GOT3 (cell line): ENCODE measurements at regions not wholly inside any gene's neighbourhood (a gene's known extent, or its start where the extent isn't known, plus 50 kb on each side); places are given as distances from the start of the nearest gene placed in this dataset.

Experiments used
- DNase-seq: peaks from one replicate; lab custom pipeline; 2025; ENCODE audit warnings: mixed read lengths; lab: John Stamatoyannopoulos, UW

DNA sequence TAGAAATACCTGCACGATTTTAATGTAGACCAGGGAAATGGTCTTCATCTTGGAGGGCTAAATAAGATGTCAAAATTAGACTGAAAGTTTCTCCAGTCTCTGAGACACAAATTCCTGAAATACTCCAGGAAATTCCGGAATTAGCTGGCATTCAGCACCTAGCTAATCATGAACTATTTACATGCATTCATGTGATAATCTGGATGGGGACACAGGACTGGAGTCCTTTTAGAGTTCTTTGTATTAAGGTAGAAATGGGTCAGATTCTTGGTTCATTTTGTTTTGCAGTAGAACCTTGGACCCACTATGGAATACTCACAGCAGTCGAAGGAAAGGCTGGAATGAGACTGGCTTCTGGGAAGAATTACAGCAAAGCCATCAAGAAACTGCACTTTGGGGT is 65.3 kb upstream of the MDFIC start:
- no peak for DNase-seq

DNA sequence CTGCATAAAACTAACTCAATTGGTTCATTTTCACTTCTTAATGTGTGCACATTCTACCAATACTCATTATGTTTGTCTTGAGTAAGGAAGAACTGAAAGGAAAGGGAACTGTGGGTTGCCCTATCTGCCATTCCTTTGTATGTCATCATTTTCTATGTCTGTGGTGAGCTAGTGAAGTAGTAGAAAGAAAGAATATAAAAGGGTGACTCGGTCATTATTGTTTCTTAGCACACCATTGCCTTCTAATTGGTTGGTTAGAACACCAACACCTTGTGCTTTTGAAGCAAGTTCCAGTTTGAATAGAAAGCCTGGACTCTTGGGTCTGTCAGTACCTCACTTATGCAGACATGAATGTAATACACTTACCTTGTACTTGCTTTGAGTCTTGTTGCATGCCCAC is 64.3 kb upstream of the MDFIC start:
- DNase-seq = no peak

- DNase-seq = no peak
Measured at GRCh38 chr7:114859477-114859876, 62.4 kb upstream of the MDFIC start.

DNA sequence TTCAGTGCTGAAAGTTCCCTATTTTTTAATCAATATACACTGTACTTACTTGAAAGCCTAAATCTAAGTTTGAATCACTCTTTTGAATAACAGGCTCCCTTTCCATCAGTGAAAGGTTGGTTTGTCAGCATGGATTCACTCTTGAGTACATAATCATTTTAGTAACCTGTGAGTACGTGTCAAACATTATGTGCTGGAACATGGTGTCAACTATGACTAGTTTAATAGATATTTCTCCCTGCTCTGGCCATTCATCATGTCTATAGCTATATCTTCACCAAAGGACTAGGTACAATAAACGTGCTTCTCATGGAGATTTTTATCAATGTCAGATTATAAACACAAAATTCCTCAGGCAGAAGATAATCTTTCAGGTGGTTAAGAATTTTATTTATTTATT is 61.7 kb upstream of the MDFIC start:
- DNase-seq = no peak

GRCh38 chr7:114862406-114862805 is 59.5 kb upstream of the MDFIC start:
- no peak for DNase-seq

DNA sequence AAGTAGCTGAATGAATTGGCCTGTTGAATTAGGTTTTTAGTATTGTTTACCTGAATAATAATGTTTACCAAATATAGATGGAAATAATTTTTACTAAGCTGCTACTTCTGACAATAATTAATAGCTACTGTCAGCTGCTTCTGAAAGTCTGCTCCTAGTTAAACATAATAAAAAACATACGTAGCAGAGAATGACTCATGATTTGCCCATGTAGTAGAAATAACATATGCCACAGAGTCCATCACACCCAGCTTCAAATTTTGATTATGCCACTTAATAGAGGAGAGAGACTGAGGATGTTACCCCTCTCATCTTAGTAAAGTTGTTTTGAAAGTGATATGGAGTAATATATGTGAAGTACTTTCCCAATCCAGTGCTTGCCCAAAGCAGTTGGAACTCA is 57.6 kb upstream of the MDFIC start:
- no peak for DNase-seq

DNA sequence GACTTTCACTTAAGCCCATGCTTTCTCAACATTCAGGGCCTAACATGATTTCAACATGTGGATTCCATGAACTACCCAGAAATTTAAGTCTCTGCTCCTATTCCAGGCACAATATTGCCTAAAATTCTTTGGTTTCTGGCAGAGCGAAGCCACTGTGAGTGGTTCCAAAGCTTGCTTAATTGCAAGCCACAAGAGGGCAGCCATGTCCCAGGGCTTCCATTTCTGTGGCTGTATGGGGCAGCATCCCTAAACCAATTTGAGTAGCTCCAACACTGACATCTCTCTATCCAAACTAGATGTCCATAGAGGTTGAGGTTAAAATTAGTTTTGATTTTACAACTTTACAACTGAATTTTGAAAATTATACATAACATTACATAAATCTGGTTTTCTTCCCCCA is 56.3 kb upstream of the MDFIC start:
- no peak for DNase-seq
